ENCODE measurements at regions not wholly inside any gene's neighbourhood (a gene's known extent, or its start where the extent isn't known, plus 50 kb on each side); places are given as distances from the start of the nearest gene placed in this dataset.

GRCh38 chr2:17065536-17065935, 399.9 kb upstream of the CYRIA start:
- no peaks in the 10 kb centered on the region for H3K36me3 ChIP-seq
- 51% methylated on average over 6 of the region's 6 CpGs for WGBS

GRCh38 chr2:17061028-17061427, 395.4 kb upstream of the CYRIA start:
- Histone ChIP-seq H3K36me3 (no peaks in the 10 kb centered on the region), H3K4me3 (no peak overlapping the region), H3K9me3 (no peaks in the 10 kb centered on the region), H3K4me1 (no peaks in the 10 kb centered on the region), H3K27ac (no peak overlapping the region), H3K27me3 (no peaks in the 10 kb centered on the region)
- 93% methylated on average over 2 of the region's 2 CpGs for WGBS
- TF ChIP-seq CTCF (IDR thresholded peaks at IDR 0.05), result no peak
- no peak for TF ChIP-seq POLR2AphosphoS5 (IDR thresholded peaks at IDR 0.05)
- TF ChIP-seq POLR2A (IDR thresholded peaks at IDR 0.05), result no peak
- no peak for TF ChIP-seq EP300 (IDR thresholded peaks at IDR 0.05)
- no peak for DNase-seq (ENCODE audit: low spot score in 2 of 2)

More at GRCh38 chr2:17065536-17065935, 399.9 kb upstream of the CYRIA start:
- no peaks in the 10 kb centered on the region for H3K4me1 ChIP-seq
- no peak for DNase-seq (ENCODE audit: low spot score in 2 of 2)
- no peaks in the 10 kb centered on the region for H3K27me3 ChIP-seq
- no peak overlapping the region for H3K4me3 ChIP-seq
- no peak overlapping the region for H3K27ac ChIP-seq
- H3K9me3 ChIP-seq, result no peaks in the 10 kb centered on the region
- TF ChIP-seq EP300 (IDR thresholded peaks at IDR 0.05) (no peak), POLR2AphosphoS5 (IDR thresholded peaks at IDR 0.05) (no peak), POLR2A (IDR thresholded peaks at IDR 0.05) (no peak), CTCF (IDR thresholded peaks at IDR 0.05) (no peak)

- 86% methylated on average over 1 of the region's 1 CpG for WGBS
- Histone ChIP-seq H3K4me1 (no peaks in the 10 kb centered on the region), H3K4me3 (no peak overlapping the region), H3K27ac (no peak overlapping the region), H3K36me3 (no peaks in the 10 kb centered on the region), H3K27me3 (no peaks in the 10 kb centered on the region), H3K9me3 (no peaks in the 10 kb centered on the region)
- TF ChIP-seq EP300 (IDR thresholded peaks at IDR 0.05) (no peak), CTCF (IDR thresholded peaks at IDR 0.05) (no peak), POLR2A (IDR thresholded peaks at IDR 0.05) (no peak), POLR2AphosphoS5 (IDR thresholded peaks at IDR 0.05) (no peak)
- no peak for DNase-seq (ENCODE audit: low spot score in 2 of 2)
Observed at GRCh38 chr2:17059458-17059857, 393.8 kb upstream of the CYRIA start.

- H3K27ac ChIP-seq, result no peak overlapping the region
- no peak overlapping the region for H3K4me3 ChIP-seq
- no peak for DNase-seq (ENCODE audit: low spot score in 2 of 2)
- no peaks in the 10 kb centered on the region for H3K27me3 ChIP-seq
- no peaks in the 10 kb centered on the region for H3K4me1 ChIP-seq
- 43% methylated on average over 3 of the region's 3 CpGs for WGBS
- H3K36me3 ChIP-seq, result no peaks in the 10 kb centered on the region
- no peak for TF ChIP-seq EP300 (IDR thresholded peaks at IDR 0.05)
- no peak for TF ChIP-seq POLR2A (IDR thresholded peaks at IDR 0.05)
- no peak for TF ChIP-seq POLR2AphosphoS5 (IDR thresholded peaks at IDR 0.05)
- no peak for TF ChIP-seq CTCF (IDR thresholded peaks at IDR 0.05)
- H3K9me3 ChIP-seq, result no peaks in the 10 kb centered on the region
Observed at GRCh38 chr2:17058772-17059402, 393.3 kb upstream of the CYRIA start.

GRCh38 chr2:17057109-17058017, 391.7 kb upstream of the CYRIA start:
- DNase-seq (ENCODE audit: low spot score in 2 of 2), result no peak

More at GRCh38 chr2:17057109-17058017, 391.7 kb upstream of the CYRIA start:
- Histone ChIP-seq H3K27me3 (no peaks in the 10 kb centered on the region), H3K9me3 (no peaks in the 10 kb centered on the region), H3K4me3 (no peak overlapping the region), H3K4me1 (no peaks in the 10 kb centered on the region), H3K27ac (no peak overlapping the region), H3K36me3 (no peaks in the 10 kb centered on the region)
- TF ChIP-seq CTCF (IDR thresholded peaks at IDR 0.05) (no peak), POLR2A (IDR thresholded peaks at IDR 0.05) (no peak), POLR2AphosphoS5 (IDR thresholded peaks at IDR 0.05) (no peak), EP300 (IDR thresholded peaks at IDR 0.05) (no peak)
- 83% methylated on average over 5 of the region's 5 CpGs for WGBS

Data from suprapubic skin (tissue), 4 donors.